ENCODE measurements at regions not wholly inside any gene's neighbourhood (a gene's known extent, or its start where the extent isn't known, plus 50 kb on each side); places are given as distances from the start of the nearest gene placed in this dataset.

DNA sequence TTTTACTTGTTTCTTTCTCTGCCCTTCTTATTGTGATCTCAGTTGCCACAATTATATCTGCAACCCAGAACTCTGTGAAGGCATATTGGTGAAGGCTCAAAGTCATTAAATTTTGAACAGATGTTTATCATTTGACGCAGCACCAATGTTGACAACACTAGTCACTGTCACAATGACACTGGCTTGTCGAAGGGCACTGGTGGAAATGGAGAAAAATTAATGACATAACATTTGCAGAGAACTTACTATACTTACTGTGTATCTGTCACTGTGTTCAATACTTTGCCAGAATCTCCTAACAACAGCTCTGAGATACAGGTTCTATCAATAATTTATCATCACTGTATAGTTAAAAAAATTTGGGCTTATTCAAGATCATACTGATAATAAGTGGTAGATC lies 1213.7 kb downstream of the NCAM2 start:
- H3K4me1 ChIP-seq = no peaks in the 10 kb centered on the region
- ChIA-PET POLR2A (no interaction called here), CTCF (no interaction called here)
- ATAC-seq = no peak
- FAIRE-seq = no peak
- TF ChIP-seq, protein P1, sequence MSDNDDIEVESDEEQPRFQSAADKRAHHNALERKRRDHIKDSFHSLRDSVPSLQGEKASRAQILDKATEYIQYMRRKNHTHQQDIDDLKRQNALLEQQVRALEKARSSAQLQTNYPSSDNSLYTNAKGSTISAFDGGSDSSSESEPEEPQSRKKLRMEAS (IDR thresholded peaks at IDR 0.05) = no peak
- TF ChIP-seq, protein P2, sequence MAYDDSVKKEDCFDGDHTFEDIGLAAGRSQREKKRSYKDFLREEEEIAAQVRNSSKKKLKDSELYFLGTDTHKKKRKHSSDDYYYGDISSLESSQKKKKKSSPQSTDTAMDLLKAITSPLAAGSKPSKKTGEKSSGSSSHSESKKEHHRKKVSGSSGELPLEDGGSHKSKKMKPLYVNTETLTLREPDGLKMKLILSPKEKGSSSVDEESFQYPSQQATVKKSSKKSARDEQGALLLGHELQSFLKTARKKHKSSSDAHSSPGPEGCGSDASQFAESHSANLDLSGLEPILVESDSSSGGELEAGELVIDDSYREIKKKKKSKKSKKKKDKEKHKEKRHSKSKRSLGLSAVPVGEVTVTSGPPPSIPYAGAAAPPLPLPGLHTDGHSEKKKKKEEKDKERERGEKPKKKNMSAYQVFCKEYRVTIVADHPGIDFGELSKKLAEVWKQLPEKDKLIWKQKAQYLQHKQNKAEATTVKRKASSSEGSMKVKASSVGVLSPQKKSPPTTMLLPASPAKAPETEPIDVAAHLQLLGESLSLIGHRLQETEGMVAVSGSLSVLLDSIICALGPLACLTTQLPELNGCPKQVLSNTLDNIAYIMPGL (CRISPR knock-in tag; IDR thresholded peaks at IDR 0.05; ENCODE audit: borderline replicate concordance) = no peak
- H3K4me2 ChIP-seq = no peak overlapping the region
- no peak overlapping the region for H3K27ac ChIP-seq
- no peak for DNase-seq (ENCODE audit: low read depth in 1 of 2, low spot score in 1 of 2)
- 11% methylated on average over 2 of the region's 2 CpGs for WGBS (ENCODE audit: missing lambda C conversion rate)
- no peaks in the 10 kb centered on the region for H3K9me3 ChIP-seq
- H3K4me3 ChIP-seq = no peak overlapping the region

DNA sequence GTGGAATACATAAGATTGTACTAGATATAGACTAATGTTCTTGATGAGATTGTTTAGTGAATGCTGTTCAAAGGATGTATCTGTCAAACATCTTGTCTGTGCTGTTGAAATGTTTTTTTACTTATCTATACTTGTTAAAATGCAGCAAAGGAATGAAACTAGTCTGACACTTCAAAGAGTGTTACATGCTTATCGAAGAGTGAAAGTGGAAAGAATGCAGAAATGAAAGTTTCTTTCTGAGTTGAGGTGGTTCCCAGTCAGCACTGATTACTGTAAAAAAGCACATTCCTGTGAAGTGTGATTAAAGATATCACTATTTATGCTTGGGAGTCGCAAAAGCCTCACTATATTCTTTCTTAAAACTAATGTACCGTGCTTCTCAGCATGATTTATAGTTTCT lies 1225.2 kb downstream of the NCAM2 start:
- WGBS (ENCODE audit: missing lambda C conversion rate) = 0% methylated on average over 3 of the region's 3 CpGs
- DNase-seq (ENCODE audit: low read depth in 1 of 2, low spot score in 1 of 2) = no peak
- no peak for FAIRE-seq
- CTCF ChIA-PET = no interaction called here
- Histone ChIP-seq H3K4me1 (no peaks in the 10 kb centered on the region), H3K4me3 (no peak overlapping the region), H3K4me2 (no peak overlapping the region), H3K9me3 (no peaks in the 10 kb centered on the region), H3K27ac (no peak overlapping the region)
- POLR2A ChIA-PET = no interaction called here
- no peak for ATAC-seq
- TF ChIP-seq HEYL (CRISPR knock-in tag; IDR thresholded peaks at IDR 0.05) (no peak), CEBPB (IDR thresholded peaks at IDR 0.05) (no peak), RFX5 (IDR thresholded peaks at IDR 0.05) (no peak), FOSL2 (IDR thresholded peaks at IDR 0.05) (no peak), FOSL2 (CRISPR knock-in tag; IDR thresholded peaks at IDR 0.05) (no peak), ZSCAN20 (CRISPR knock-in tag; IDR thresholded peaks at IDR 0.05) (no peak), FOXS1 (CRISPR knock-in tag; IDR thresholded peaks at IDR 0.05) (no peak), RARB (CRISPR knock-in tag; IDR thresholded peaks at IDR 0.05) (no peak), JUN (IDR thresholded peaks at IDR 0.05) (no peak), EP300 (IDR thresholded peaks at IDR 0.05) (no peak), RNF2 (IDR thresholded peaks at IDR 0.05; ENCODE audit: borderline replicate concordance, low read depth) (no peak), PHF8 (IDR thresholded peaks at IDR 0.05; ENCODE audit: borderline replicate concordance, low read depth) (no peak), KDM1A (IDR thresholded peaks at IDR 0.05; ENCODE audit: low read depth) (no peak), ESRRA (IDR thresholded peaks at IDR 0.05; ENCODE audit: borderline replicate concordance, low read length) (no peak), BHLHE40 (IDR thresholded peaks at IDR 0.05; ENCODE audit: low read depth, low read length) (no peak), HOXB13 (CRISPR knock-in tag; IDR thresholded peaks at IDR 0.05; ENCODE audit: low read depth) (no peak)
- TF ChIP-seq, protein P3, sequence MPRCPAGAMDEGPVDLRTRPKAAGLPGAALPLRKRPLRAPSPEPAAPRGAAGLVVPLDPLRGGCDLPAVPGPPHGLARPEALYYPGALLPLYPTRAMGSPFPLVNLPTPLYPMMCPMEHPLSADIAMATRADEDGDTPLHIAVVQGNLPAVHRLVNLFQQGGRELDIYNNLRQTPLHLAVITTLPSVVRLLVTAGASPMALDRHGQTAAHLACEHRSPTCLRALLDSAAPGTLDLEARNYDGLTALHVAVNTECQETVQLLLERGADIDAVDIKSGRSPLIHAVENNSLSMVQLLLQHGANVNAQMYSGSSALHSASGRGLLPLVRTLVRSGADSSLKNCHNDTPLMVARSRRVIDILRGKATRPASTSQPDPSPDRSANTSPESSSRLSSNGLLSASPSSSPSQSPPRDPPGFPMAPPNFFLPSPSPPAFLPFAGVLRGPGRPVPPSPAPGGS (IDR thresholded peaks at IDR 0.05) = no peak
- TF ChIP-seq, protein P4, sequence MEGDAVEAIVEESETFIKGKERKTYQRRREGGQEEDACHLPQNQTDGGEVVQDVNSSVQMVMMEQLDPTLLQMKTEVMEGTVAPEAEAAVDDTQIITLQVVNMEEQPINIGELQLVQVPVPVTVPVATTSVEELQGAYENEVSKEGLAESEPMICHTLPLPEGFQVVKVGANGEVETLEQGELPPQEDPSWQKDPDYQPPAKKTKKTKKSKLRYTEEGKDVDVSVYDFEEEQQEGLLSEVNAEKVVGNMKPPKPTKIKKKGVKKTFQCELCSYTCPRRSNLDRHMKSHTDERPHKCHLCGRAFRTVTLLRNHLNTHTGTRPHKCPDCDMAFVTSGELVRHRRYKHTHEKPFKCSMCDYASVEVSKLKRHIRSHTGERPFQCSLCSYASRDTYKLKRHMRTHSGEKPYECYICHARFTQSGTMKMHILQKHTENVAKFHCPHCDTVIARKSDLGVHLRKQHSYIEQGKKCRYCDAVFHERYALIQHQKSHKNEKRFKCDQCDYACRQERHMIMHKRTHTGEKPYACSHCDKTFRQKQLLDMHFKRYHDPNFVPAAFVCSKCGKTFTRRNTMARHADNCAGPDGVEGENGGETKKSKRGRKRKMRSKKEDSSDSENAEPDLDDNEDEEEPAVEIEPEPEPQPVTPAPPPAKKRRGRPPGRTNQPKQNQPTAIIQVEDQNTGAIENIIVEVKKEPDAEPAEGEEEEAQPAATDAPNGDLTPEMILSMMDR (IDR thresholded peaks at IDR 0.05) = no peak

DNA sequence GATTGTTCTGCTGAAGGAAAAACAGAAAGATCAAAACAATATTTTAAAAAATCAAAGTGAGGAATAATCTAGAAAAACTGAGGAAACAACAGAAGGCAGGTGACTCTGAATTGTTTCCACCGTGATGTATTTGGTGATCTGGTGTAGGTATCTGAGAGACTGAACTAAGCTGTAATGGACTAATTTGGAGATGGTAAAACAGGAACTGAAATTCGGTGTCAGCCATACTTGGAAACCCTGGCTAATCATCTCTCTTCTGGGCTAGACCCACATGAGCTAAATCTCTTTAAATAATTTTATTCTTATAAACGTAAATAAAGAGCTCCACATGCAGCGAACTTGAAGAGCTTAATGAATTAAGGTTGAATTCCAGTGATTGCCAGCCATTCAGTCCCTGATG lies 1226.1 kb downstream of the NCAM2 start:
- Histone ChIP-seq H3K9me3 (no peaks in the 10 kb centered on the region), H3K4me1 (no peaks in the 10 kb centered on the region), H3K4me3 (no peak overlapping the region), H3K4me2 (no peak overlapping the region), H3K27ac (no peak overlapping the region)
- 3% methylated on average over 4 of the region's 4 CpGs for WGBS (ENCODE audit: missing lambda C conversion rate)
- FAIRE-seq (no peak), ATAC-seq (no peak), DNase-seq (ENCODE audit: low read depth in 1 of 2, low spot score in 1 of 2) (no peak)
- CTCF ChIA-PET = no interaction called here
- no peak for TF ChIP-seq ZFP36 (IDR thresholded peaks at IDR 0.05; ENCODE audit: borderline replicate concordance, partially characterized antibody)
- TF ChIP-seq FOSB (CRISPR knock-in tag; IDR thresholded peaks at IDR 0.05) = no peak
- TF ChIP-seq RARB (CRISPR knock-in tag; IDR thresholded peaks at IDR 0.05) = no peak
- TF ChIP-seq, protein P5, sequence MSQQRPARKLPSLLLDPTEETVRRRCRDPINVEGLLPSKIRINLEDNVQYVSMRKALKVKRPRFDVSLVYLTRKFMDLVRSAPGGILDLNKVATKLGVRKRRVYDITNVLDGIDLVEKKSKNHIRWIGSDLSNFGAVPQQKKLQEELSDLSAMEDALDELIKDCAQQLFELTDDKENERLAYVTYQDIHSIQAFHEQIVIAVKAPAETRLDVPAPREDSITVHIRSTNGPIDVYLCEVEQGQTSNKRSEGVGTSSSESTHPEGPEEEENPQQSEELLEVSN (IDR thresholded peaks at IDR 0.05; ENCODE audit: borderline replicate concordance, low read depth) = no peak
- TF ChIP-seq HOXB5 (CRISPR knock-in tag; IDR thresholded peaks at IDR 0.05) = no peak
- TF ChIP-seq EHMT2 (IDR thresholded peaks at IDR 0.05; ENCODE audit: low read depth) = no peak
- no peak for TF ChIP-seq KDM1A (IDR thresholded peaks at IDR 0.05; ENCODE audit: low read depth)
- POLR2A ChIA-PET = no interaction called here
